IMR-90 (cell line): ENCODE measurements at regions not wholly inside any gene's neighbourhood (a gene's known extent, or its start where the extent isn't known, plus 50 kb on each side); places are given as distances from the start of the nearest gene placed in this dataset.

Experiments
- BHLHE40 ChIP-seq: fragments of 150-350 bp; IDR thresholded peaks from 2 replicates; pipeline ENCODE4 v1.6.1; 2016; ENCODE audit warnings: mild to moderate bottlenecking, low read depth, low read length
- CEBPB ChIP-seq: IDR thresholded peaks from 2 replicates; pipeline ENCODE4 v1.6.1; 2012; ENCODE audit warnings: low read depth, low read length, improper control_type of control experiment
- FOS ChIP-seq: fragments of 150-350 bp; IDR thresholded peaks from 2 replicates; pipeline ENCODE4 v1.6.1; 2016; ENCODE audit warnings: low read depth, low read length
- MAFK ChIP-seq: IDR thresholded peaks from 2 replicates; pipeline ENCODE4 v1.6.1; 2012; ENCODE audit warnings: low read depth, low read length, improper control_type of control experiment
- MAZ ChIP-seq: IDR thresholded peaks from 2 replicates; pipeline ENCODE4 v1.6.1; 2012; ENCODE audit warnings: low read depth, mild to moderate bottlenecking, low read length, improper control_type of control experiment, moderate library complexity, borderline replicate concordance
- NFE2L2 ChIP-seq: fragments of 150-350 bp; IDR thresholded peaks from 2 replicates; pipeline ENCODE4 v1.6.1; 2016; ENCODE audit warnings: low read depth, mild to moderate bottlenecking, low read length
- POLR2A ChIP-seq: IDR thresholded peaks from 2 replicates; pipeline ENCODE4 v1.6.1; 2012; ENCODE audit warnings: mild to moderate bottlenecking, low read depth, low read length
- RAD21 ChIP-seq: IDR thresholded peaks from 2 replicates; pipeline ENCODE4 v1.6.1; 2012; ENCODE audit warnings: low read length, improper control_type of control experiment
- RCOR1 ChIP-seq: IDR thresholded peaks from 2 replicates; pipeline ENCODE4 v1.6.1; 2012; ENCODE audit warnings: mild to moderate bottlenecking, low read length, improper control_type of control experiment; ENCODE audit not compliant: insufficient replicate concordance
- SMC3 ChIP-seq: fragments of 150-350 bp; IDR thresholded peaks from 2 replicates; pipeline ENCODE4 v1.6.1; 2016; ENCODE audit warnings: low read depth, mild to moderate bottlenecking, antibody characterized with exemption, low read length, moderate library complexity
- TF ChIP-seq, protein P1 (sequence below): fragments of 150-350 bp; IDR thresholded peaks from 2 replicates; pipeline ENCODE4 v1.6.1; 2017; ENCODE audit warnings: mild to moderate bottlenecking, antibody characterized with exemption, low read length, low read depth
- TF ChIP-seq, protein P2 (sequence below): conservative IDR thresholded peaks from 2 replicates; pipeline ENCODE4 v1.5.1; 2012; ENCODE audit warnings: mild to moderate bottlenecking, low read depth, low read length, improper control_type of control experiment

GRCh38 chr19:28489776-28490175, 723.2 kb downstream of the UQCRFS1 start:
- TF ChIP-seq, protein P1, sequence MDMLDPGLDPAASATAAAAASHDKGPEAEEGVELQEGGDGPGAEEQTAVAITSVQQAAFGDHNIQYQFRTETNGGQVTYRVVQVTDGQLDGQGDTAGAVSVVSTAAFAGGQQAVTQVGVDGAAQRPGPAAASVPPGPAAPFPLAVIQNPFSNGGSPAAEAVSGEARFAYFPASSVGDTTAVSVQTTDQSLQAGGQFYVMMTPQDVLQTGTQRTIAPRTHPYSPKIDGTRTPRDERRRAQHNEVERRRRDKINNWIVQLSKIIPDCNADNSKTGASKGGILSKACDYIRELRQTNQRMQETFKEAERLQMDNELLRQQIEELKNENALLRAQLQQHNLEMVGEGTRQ: no peak
- TF ChIP-seq BHLHE40 (no peak), RCOR1 (no peak), RAD21 (no peak), CEBPB (no peak), POLR2A (no peak), SMC3 (no peak), FOS (no peak), MAFK (no peak), NFE2L2 (no peak), MAZ (no peak)
- TF ChIP-seq, protein P2, sequence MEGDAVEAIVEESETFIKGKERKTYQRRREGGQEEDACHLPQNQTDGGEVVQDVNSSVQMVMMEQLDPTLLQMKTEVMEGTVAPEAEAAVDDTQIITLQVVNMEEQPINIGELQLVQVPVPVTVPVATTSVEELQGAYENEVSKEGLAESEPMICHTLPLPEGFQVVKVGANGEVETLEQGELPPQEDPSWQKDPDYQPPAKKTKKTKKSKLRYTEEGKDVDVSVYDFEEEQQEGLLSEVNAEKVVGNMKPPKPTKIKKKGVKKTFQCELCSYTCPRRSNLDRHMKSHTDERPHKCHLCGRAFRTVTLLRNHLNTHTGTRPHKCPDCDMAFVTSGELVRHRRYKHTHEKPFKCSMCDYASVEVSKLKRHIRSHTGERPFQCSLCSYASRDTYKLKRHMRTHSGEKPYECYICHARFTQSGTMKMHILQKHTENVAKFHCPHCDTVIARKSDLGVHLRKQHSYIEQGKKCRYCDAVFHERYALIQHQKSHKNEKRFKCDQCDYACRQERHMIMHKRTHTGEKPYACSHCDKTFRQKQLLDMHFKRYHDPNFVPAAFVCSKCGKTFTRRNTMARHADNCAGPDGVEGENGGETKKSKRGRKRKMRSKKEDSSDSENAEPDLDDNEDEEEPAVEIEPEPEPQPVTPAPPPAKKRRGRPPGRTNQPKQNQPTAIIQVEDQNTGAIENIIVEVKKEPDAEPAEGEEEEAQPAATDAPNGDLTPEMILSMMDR: no peak
